K562 (cell line): ENCODE measurements at regions not wholly inside any gene's neighbourhood (a gene's known extent, or its start where the extent isn't known, plus 50 kb on each side); places are given as distances from the start of the nearest gene placed in this dataset.
"Not testable (repeated sequence)": the region's sequence is repeated elsewhere in the genome, so short reads cannot be mapped to it uniquely, and the experiment has no call there.

Experiments used
- ATAC-seq: fragments of 200-7000 bp; cut with Tn5 transposase; 3 replicates; pipeline ENCODE4 v1.9.1; 2020; ENCODE audit warnings: moderate library complexity
- BruUV-seq: library from RNA; stranded (reverse); fragments of 400-500 nt; replicated peaks from 2 replicates; lab custom pipeline; 2021; lab: Mats Ljungman, UMichigan
- CTCF ChIA-PET: fragments of 300-600 bp; formaldehyde crosslinking; extraction: SDS; loops from one replicate; lab custom pipeline; 2021; ENCODE audit warnings: low intra/inter-chr PET ratio; lab: Yijun Ruan, JAX
- POLR2A ChIA-PET: fragments of 300-600, 350-650 bp; sonication (Branson Sonifier 250); formaldehyde crosslinking; extraction: SDS; loops from one replicate; lab custom pipeline; 2021; ENCODE audit warnings: antibody characterized with exemption, inconsistent platforms; lab: Yijun Ruan, JAX
- DNase-seq, 4 experiments: peaks; one replicate each; pipeline versions ENCODE4 v3.0.0 to v3.0.0-alpha.2; 2011 to 2018; ENCODE audit warnings: low spot score in 3 of 4, mixed read lengths in 3 of 4; ENCODE audit errors: extremely low read depth in 1 of 4
- FAIRE-seq: peaks from 2 replicates; lab custom pipeline; 2011; peaks lifted over from hg19 to GRCh38; lab: Jason Lieb, UNC
- H2AFZ ChIP-seq: 2 replicates; pipeline ENCODE4 v1.6.0; 2011; ENCODE audit warnings: low read depth, low read length, control low read depth, inconsistent platforms
- H3K27ac ChIP-seq: fragments of 200-600 bp; 3 replicates; pipeline ENCODE4 v1.8.0; 2011; ENCODE audit warnings: low read depth, mild to moderate bottlenecking, control low read depth, inconsistent platforms, low read length, moderate library complexity, mixed read lengths; ENCODE audit errors: extremely low read depth
- H3K27me3 ChIP-seq, 2 experiments: fragments of 300-600 bp in 1 of 2; 2 replicates in 1 of 2; 3 replicates in 1 of 2; pipeline versions ENCODE4 v1.6.0 to v1.8.0; 2011; ENCODE audit warnings: inconsistent platforms in 2 of 2, low read length in 2 of 2, mild to moderate bottlenecking in 1 of 2, mixed read lengths in 1 of 2, moderate library complexity in 1 of 2; ENCODE audit not compliant: control insufficient read depth in 2 of 2, insufficient read depth in 2 of 2
- H3K36me3 ChIP-seq: fragments of 300-600 bp; 3 replicates; pipeline ENCODE4 v1.8.0; 2011; ENCODE audit warnings: mild to moderate bottlenecking, low read length, inconsistent platforms; ENCODE audit not compliant: control insufficient read depth, insufficient read depth
- H3K4me1 ChIP-seq, 2 experiments: fragments of 200-600 bp in 1 of 2; replicated peaks in 1 of 2; 2 replicates in 1 of 2; 3 replicates in 1 of 2; pipeline versions ENCODE4 v1.5.1 to v1.8.0; 2011; ENCODE audit warnings: inconsistent platforms in 2 of 2, low read length in 2 of 2, mild to moderate bottlenecking in 1 of 2, mixed read lengths in 1 of 2, moderate library complexity in 1 of 2; ENCODE audit not compliant: control insufficient read depth in 2 of 2, insufficient read depth in 2 of 2
- H3K4me2 ChIP-seq: 2 replicates; pipeline ENCODE4 v1.6.1; 2011; ENCODE audit warnings: low read length, control low read depth, inconsistent platforms, mixed read lengths; ENCODE audit not compliant: insufficient read depth
- H3K4me3 ChIP-seq: fragments of 200-600 bp; sonication (generic), shearing (Covaris generic); 2 replicates; pipeline ENCODE4 v1.5.1; 2016; ENCODE audit warnings: control low read depth, inconsistent platforms
- H3K79me2 ChIP-seq: fragments of 200-600 bp; 3 replicates; pipeline ENCODE4 v1.8.0; 2011; ENCODE audit warnings: low read length, inconsistent platforms; ENCODE audit not compliant: control insufficient read depth, insufficient read depth
- H3K9ac ChIP-seq, 2 experiments: 2 replicates each; pipeline versions ENCODE4 v1.6.0 to v1.6.1; 2011; ENCODE audit warnings: low read depth in 2 of 2, low read length in 2 of 2, control low read depth in 1 of 2, inconsistent platforms in 1 of 2, mild to moderate bottlenecking in 1 of 2, mixed read lengths in 1 of 2; ENCODE audit not compliant: insufficient read depth in 1 of 2
- H3K9me1 ChIP-seq: one replicate; pipeline ENCODE4 v1.6.0; 2011; ENCODE audit warnings: inconsistent platforms, mild to moderate bottlenecking, low read length, moderate library complexity; ENCODE audit not compliant: control insufficient read depth, insufficient read depth
- H3K9me3 ChIP-seq: replicated peaks from 2 replicates; pipeline ENCODE4 v1.5.1; 2011; ENCODE audit warnings: low read depth, low read length, inconsistent platforms; ENCODE audit not compliant: control insufficient read depth, insufficient read depth
- H4K20me1 ChIP-seq: replicated peaks from 2 replicates; pipeline ENCODE4 v1.6.1; 2011; ENCODE audit warnings: low read length, inconsistent platforms, mixed read lengths; ENCODE audit not compliant: control insufficient read depth, insufficient read depth
- BMI1 ChIP-seq: fragments of 150-350 bp; IDR thresholded peaks from 2 replicates; pipeline ENCODE4 v1.6.1; 2014; ENCODE audit warnings: low read length
- MYNN ChIP-seq, 2 experiments: sonication (generic); formaldehyde crosslinking in 1 of 2; IDR thresholded peaks; 2 replicates each; pipeline versions ENCODE4 v1.5.0 to v1.6.1; 2016 to 2020; ENCODE audit warnings: antibody characterized with exemption in 1 of 2, missing genetic modification reagents in 1 of 2
- RBM14 ChIP-seq: fragments of 200-400 bp; formaldehyde crosslinking; IDR thresholded peaks from 2 replicates; pipeline ENCODE4 v1.6.1; 2018; ENCODE audit warnings: low read depth, mild to moderate bottlenecking, low read length, moderate library complexity, borderline replicate concordance; ENCODE audit not compliant: insufficient read depth
- RUNX1 ChIP-seq: sonication (generic); IDR thresholded peaks from 2 replicates; pipeline ENCODE4 v1.6.1; 2016; ENCODE audit warnings: antibody characterized with exemption, low read depth
- ZFX ChIP-seq: sonication (generic); formaldehyde crosslinking; IDR thresholded peaks from 2 replicates; pipeline ENCODE4 v1.8.0; 2022; ENCODE audit warnings: mild to moderate bottlenecking, missing genetic modification reagents, moderate library complexity
- ZNF140 ChIP-seq: fragments of 250-450 bp; sonication (Bioruptor Pico); IDR thresholded peaks from 2 replicates; pipeline ENCODE4 v1.8.0; 2021; ENCODE audit warnings: moderate library complexity, mild to moderate bottlenecking, inconsistent platforms
- ZNF76 ChIP-seq: fragments of 250-450 bp; sonication (Bioruptor Pico); IDR thresholded peaks from 2 replicates; pipeline ENCODE4 v1.4.0; 2020; ENCODE audit warnings: mild to moderate bottlenecking, moderate library complexity, borderline replicate concordance
- WGBS: fragments of 100-300 bp; shearing (Covaris generic); methylation state at CpG from one replicate; pipeline ENCODE4 v1.1.6; 2016; ENCODE audit warnings: low coverage, mixed read lengths; ENCODE audit not compliant: insufficient coverage; ENCODE audit errors: missing lambda C conversion rate; 5-methylcytosine and 5-hydroxymethylcytosine counted together
- in situ Hi-C: fragments of 300-500 bp; cut with MboI; formaldehyde crosslinking; loops from 4 replicates; pipeline ENCODE4 v1.15.0; 2018; ENCODE audit warnings: inconsistent platforms, mixed read lengths
- intact Hi-C: fragments of 100-400 bp; cut with micrococcal nuclease; formaldehyde crosslinking; loops from 2 replicates; pipeline ENCODE4 v1.14.2; 2022
- TF ChIP-seq, protein P1 (sequence below): fragments of 450-650 bp; IDR thresholded peaks from 2 replicates; pipeline ENCODE4 v1.6.1; 2018; ENCODE audit not compliant: partially characterized antibody
- TF ChIP-seq, protein P2 (sequence below): fragments of 250-450 bp; sonication (Bioruptor Pico); IDR thresholded peaks from 2 replicates; pipeline ENCODE4 v1.6.1; 2021; ENCODE audit warnings: mild to moderate bottlenecking

DNA sequence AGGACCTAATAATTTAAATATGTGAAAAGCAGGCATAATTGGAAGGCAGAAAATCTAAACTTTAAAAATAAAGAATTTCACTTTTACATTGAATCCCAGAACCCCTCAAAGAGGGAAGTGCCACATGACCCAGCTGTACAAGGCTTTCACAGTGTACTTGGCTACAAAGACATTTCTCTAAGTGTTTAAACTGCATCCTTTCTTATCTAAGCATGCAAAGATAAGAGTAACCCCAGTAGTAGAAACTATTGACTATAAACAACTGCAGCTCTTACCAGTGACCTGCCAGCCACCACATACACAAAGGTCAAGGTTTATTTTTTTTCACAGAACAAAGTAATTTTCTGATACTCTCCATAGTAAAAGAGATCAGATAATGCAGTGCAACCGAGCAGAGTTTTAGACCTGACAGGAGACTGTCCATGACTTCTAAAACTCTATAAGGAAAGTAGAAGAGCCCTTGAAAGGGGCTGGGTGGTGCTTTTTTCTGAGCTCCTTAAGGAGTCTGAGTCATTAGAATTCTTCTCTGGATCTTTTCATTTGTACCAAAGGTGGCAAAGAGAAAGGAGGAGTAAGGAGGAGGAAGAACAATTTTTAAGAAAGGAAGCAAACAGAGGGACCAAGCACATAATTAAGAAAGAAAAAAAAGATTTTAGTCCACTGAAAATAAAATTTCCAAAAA lies 750.6 kb downstream of the PRIM2 start:
- ATAC-seq, H4K20me1 ChIP-seq, BruUV-seq, H3K4me3 ChIP-seq, H3K27me3 ChIP-seq, FAIRE-seq, H3K9ac ChIP-seq, H2AFZ ChIP-seq, DNase-seq, H3K9me3 ChIP-seq, POLR2A ChIA-PET, H3K4me2 ChIP-seq, CTCF ChIA-PET, H3K36me3 ChIP-seq, in situ Hi-C loops, H3K4me1 ChIP-seq, H3K79me2 ChIP-seq, H3K9me1 ChIP-seq, H3K27ac ChIP-seq, intact Hi-C loops: not testable (repeated sequence)
- 0% methylated on average over 1 of the region's 1 CpG for WGBS

DNA sequence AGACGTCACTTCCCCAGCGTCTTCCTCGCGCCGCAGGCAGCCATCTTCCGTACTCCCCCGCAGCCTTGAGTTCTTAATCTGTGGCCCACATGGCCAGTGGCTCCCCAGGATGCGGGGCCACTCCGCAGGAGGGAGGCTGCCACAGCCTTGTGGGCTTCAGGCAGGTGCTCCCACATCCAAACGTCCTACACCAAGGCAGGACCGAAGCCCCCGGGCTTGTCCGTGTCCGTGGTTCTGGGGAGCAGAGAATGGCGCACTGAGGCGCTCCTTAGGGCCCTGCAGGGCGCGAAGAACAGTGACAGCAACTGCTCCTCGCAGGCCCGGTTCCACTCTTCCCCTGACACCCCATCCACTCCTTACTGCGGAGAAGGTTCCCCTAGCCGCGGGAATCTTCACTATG lies 755.8 kb downstream of the PRIM2 start:
- intact Hi-C loops: no loop called here
- no peaks in the 10 kb centered on the region for H3K9me3 ChIP-seq
- no peaks in the 10 kb centered on the region for H3K4me1 ChIP-seq
- H2AFZ ChIP-seq: no peak overlapping the region
- 3% methylated on average over 21 of the region's 23 CpGs for WGBS
- no peak overlapping the region for H3K4me2 ChIP-seq
- no peak for ATAC-seq
- TF ChIP-seq BMI1 (no peak), ZNF140 (CRISPR knock-in tag) (no peak), RUNX1 (no peak), RBM14 (no peak), ZFX (CRISPR knock-in tag) (no peak), MYNN (IDR thresholded peaks at IDR 0.05) (no peak), MYNN (CRISPR knock-in tag; IDR thresholded peaks at IDR 0.05) (no peak), ZNF76 (CRISPR knock-in tag) (no peak)
- TF ChIP-seq, protein P1, sequence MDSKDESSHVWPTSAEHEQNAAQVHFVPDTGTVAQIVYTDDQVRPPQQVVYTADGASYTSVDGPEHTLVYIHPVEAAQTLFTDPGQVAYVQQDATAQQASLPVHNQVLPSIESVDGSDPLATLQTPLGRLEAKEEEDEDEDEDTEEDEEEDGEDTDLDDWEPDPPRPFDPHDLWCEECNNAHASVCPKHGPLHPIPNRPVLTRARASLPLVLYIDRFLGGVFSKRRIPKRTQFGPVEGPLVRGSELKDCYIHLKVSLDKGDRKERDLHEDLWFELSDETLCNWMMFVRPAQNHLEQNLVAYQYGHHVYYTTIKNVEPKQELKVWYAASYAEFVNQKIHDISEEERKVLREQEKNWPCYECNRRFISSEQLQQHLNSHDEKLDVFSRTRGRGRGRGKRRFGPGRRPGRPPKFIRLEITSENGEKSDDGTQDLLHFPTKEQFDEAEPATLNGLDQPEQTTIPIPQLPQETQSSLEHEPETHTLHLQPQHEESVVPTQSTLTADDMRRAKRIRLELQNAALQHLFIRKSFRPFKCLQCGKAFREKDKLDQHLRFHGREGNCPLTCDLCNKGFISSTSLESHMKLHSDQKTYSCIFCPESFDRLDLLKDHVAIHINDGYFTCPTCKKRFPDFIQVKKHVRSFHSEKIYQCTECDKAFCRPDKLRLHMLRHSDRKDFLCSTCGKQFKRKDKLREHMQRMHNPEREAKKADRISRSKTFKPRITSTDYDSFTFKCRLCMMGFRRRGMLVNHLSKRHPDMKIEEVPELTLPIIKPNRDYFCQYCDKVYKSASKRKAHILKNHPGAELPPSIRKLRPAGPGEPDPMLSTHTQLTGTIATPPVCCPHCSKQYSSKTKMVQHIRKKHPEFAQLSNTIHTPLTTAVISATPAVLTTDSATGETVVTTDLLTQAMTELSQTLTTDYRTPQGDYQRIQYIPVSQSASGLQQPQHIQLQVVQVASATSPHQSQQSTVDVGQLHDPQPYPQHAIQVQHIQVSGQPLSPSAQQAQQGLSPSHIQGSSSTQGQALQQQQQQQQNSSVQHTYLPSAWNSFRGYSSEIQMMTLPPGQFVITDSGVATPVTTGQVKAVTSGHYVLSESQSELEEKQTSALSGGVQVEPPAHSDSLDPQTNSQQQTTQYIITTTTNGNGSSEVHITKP: no peak
- TF ChIP-seq, protein P2, sequence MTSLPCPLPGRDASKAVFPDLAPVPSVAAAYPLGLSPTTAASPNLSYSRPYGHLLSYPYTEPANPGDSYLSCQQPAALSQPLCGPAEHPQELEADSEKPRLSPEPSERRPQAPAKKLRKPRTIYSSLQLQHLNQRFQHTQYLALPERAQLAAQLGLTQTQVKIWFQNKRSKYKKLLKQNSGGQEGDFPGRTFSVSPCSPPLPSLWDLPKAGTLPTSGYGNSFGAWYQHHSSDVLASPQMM: no peak
- ChIA-PET POLR2A (no interaction called here), CTCF (no interaction called here)
- DNase-seq: peak in 1 of 4 experiments; percentile 2
- H3K4me3 ChIP-seq: no peak overlapping the region
- no peaks in the 10 kb centered on the region for H3K79me2 ChIP-seq
- no peaks in the 10 kb centered on the region for H4K20me1 ChIP-seq
- H3K36me3 ChIP-seq: no peaks in the 10 kb centered on the region
- H3K9me1 ChIP-seq: no peaks in the 10 kb centered on the region
- BruUV-seq: no TSS peak
- no peak overlapping the region for H3K9ac ChIP-seq
- H3K27ac ChIP-seq: no peak overlapping the region
- FAIRE-seq: no peak
- in situ Hi-C loops: no loop called here
- H3K27me3 ChIP-seq: no peaks in the 10 kb centered on the region
